Pons (tissue), 1 donor: ENCODE measurements at regions not wholly inside any gene's neighbourhood (a gene's known extent, or its start where the extent isn't known, plus 50 kb on each side); places are given as distances from the start of the nearest gene placed in this dataset.

ENCODE experiments used
- DNase-seq: peaks from one replicate; pipeline ENCODE4 v3.0.0-alpha.2; 2016; ENCODE audit warnings: low spot score

GRCh38 chr21:25133939-25134338 lies 473.3 kb downstream of the MRPL39 start:
- no peak for DNase-seq

- DNase-seq: no peak
These were observed 479.5 kb downstream of the MRPL39 start for GRCh38 chr21:25127811-25128210.

- no peak for DNase-seq
These were observed 480.3 kb downstream of the MRPL39 start for GRCh38 chr21:25127007-25127406.

- DNase-seq: no peak
These were observed 480.7 kb downstream of the MRPL39 start for GRCh38 chr21:25126564-25126963.

GRCh38 chr21:25118648-25119047 lies 488.6 kb downstream of the MRPL39 start:
- DNase-seq: no peak

GRCh38 chr21:25115021-25115420 lies 492.3 kb downstream of the MRPL39 start:
- no peak for DNase-seq

- DNase-seq: no peak
These were observed 499.6 kb downstream of the MRPL39 start for GRCh38 chr21:25107708-25108107.

- no peak for DNase-seq
These were observed 503.6 kb downstream of the MRPL39 start for GRCh38 chr21:25103500-25104207.

GRCh38 chr21:25097648-25098047 lies 509.6 kb downstream of the MRPL39 start:
- no peak for DNase-seq

GRCh38 chr21:25094695-25095094 lies 512.6 kb downstream of the MRPL39 start:
- no peak for DNase-seq

- DNase-seq: no peak
These were observed 514.8 kb downstream of the MRPL39 start for GRCh38 chr21:25092441-25093011.

GRCh38 chr21:25081096-25081495 lies 526.2 kb downstream of the MRPL39 start:
- no peak for DNase-seq

GRCh38 chr21:25080661-25081060 lies 526.6 kb downstream of the MRPL39 start:
- DNase-seq: no peak

- DNase-seq: peak; percentile 14
These were observed 527.1 kb downstream of the MRPL39 start for GRCh38 chr21:25080141-25080540.

GRCh38 chr21:25079053-25079452 lies 528.2 kb downstream of the MRPL39 start:
- DNase-seq: no peak

- DNase-seq: no peak
These were observed 545.2 kb downstream of the MRPL39 start for GRCh38 chr21:25062061-25062460.

- DNase-seq: no peak
These were observed 552.6 kb downstream of the MRPL39 start for GRCh38 chr21:25054689-25055088.

GRCh38 chr21:25039461-25040380 lies 567.6 kb downstream of the MRPL39 start:
- DNase-seq: peak; percentile 65

- no peak for DNase-seq
These were observed 570.5 kb downstream of the MRPL39 start for GRCh38 chr21:25036775-25037174.

GRCh38 chr21:25031750-25032149 lies 575.5 kb downstream of the MRPL39 start:
- DNase-seq: no peak

GRCh38 chr21:25029580-25029979 lies 577.7 kb downstream of the MRPL39 start:
- DNase-seq: no peak

GRCh38 chr21:25025596-25025995 lies 581.7 kb downstream of the MRPL39 start:
- DNase-seq: no peak

- DNase-seq: no peak
These were observed 582.6 kb downstream of the MRPL39 start for GRCh38 chr21:25024639-25025038.
